Bronchial epithelial cell (primary cell): ENCODE measurements at regions not wholly inside any gene's neighbourhood (a gene's known extent, or its start where the extent isn't known, plus 50 kb on each side); places are given as distances from the start of the nearest gene placed in this dataset.

Source experiments
- DNase-seq: peaks from one replicate; pipeline ENCODE4 v3.0.0-alpha.2; 2010; ENCODE audit warnings: low read depth
- FAIRE-seq: peaks from 2 replicates; lab custom pipeline; 2011; peaks lifted over from hg19 to GRCh38; lab: Jason Lieb, UNC
- H3K27me3 ChIP-seq: 2 replicates; pipeline ENCODE4 v1.5.1; 2011; ENCODE audit warnings: low read length; ENCODE audit not compliant: control insufficient read depth, insufficient read depth
- H3K36me3 ChIP-seq: 2 replicates; pipeline ENCODE4 v1.5.1; 2011; ENCODE audit warnings: low read length; ENCODE audit not compliant: control insufficient read depth, insufficient read depth
- H3K4me3 ChIP-seq: 2 replicates; pipeline ENCODE4 v1.5.1; 2011; ENCODE audit warnings: mild to moderate bottlenecking, low read depth, low read length, control low read depth
- CTCF ChIP-seq: IDR thresholded peaks from 2 replicates; pipeline ENCODE4 v1.5.1; 2011; ENCODE audit warnings: mild to moderate bottlenecking, moderate library complexity, low read length, control low read depth, inconsistent platforms; ENCODE audit not compliant: insufficient read depth, severe bottlenecking

DNA sequence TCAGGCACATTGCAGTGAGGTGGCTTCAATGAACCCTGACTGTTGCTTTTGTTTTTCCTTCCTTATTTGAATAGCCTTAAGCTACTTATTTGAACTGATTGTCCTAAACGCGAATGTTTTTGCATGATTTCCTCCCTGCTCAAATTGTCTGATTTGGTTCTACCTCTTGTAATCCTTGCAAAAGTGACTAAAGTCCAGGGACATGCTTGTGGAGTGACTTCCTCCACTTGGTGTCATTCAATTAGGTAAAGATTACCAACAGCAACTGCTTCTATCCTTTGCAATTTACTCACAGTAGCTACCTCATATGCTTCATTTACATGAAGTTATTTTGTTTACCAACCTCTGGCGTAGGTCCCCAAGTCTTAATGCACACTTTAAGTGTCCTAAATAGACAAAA lies 295.9 kb upstream of the TMEM229A start:
- no peak for FAIRE-seq
- no peak for DNase-seq
- H3K36me3 ChIP-seq, result no peaks in the 10 kb centered on the region
- TF ChIP-seq CTCF, result no peak
- no peaks in the 10 kb centered on the region for H3K27me3 ChIP-seq
- no peak overlapping the region for H3K4me3 ChIP-seq

DNA sequence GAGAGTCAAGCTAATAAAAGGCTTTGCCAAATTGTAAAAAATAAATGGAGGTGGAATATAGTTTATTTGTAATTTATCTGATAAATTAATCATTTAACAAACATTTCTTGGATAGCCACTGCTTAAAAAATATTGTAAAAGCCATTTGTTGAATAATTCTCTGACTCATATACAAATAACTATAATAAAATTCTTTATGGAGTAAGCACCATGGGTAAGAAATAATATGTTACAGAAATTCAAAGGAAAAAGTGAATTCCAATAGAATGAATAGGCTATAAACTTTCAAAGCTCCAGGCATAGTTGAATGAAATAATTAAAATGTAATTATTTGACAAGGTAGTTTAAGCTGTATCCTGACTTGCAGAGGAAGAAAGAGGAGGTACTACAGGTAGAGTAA lies 291.4 kb upstream of the TMEM229A start:
- Histone ChIP-seq H3K27me3 (no peaks in the 10 kb centered on the region), H3K36me3 (no peaks in the 10 kb centered on the region), H3K4me3 (no peak overlapping the region)
- TF ChIP-seq CTCF, result no peak
- no peak for FAIRE-seq
- DNase-seq, result no peak

DNA sequence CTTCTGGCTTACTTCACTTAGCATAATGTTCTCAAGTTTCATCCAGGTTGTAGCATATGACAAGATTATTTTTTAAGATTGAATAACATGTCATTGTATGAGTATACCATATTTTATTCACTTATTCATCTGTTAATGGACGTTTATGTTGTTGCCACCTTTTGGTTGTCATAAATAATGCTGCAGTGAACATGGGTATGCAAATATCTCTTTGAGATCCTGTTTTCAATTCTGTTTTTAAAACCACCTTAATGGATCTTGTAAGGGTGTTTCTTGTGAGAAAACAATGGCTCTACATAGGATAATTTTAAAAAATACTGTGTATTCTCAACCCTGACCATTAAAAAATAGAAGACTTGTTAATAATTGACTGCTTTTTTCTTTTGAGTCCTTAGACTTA lies 290.7 kb upstream of the TMEM229A start:
- no peak overlapping the region for H3K4me3 ChIP-seq
- FAIRE-seq (no peak), DNase-seq (no peak)
- TF ChIP-seq CTCF, result no peak
- H3K27me3 ChIP-seq, result no peaks in the 10 kb centered on the region
- H3K36me3 ChIP-seq, result no peaks in the 10 kb centered on the region

- Histone ChIP-seq H3K27me3 (no peaks in the 10 kb centered on the region), H3K4me3 (no peak overlapping the region), H3K36me3 (no peaks in the 10 kb centered on the region)
- TF ChIP-seq CTCF, result no peak
- no peak for FAIRE-seq
- DNase-seq, result peak; percentile 50
Measured at GRCh38 chr7:124322561-124322960, 289.7 kb upstream of the TMEM229A start.

- no peak overlapping the region for H3K4me3 ChIP-seq
- no peaks in the 10 kb centered on the region for H3K36me3 ChIP-seq
- no peak for FAIRE-seq
- no peak for TF ChIP-seq CTCF
- no peak for DNase-seq
- H3K27me3 ChIP-seq, result no peaks in the 10 kb centered on the region
Measured at GRCh38 chr7:124318721-124319450, 286.0 kb upstream of the TMEM229A start.

DNA sequence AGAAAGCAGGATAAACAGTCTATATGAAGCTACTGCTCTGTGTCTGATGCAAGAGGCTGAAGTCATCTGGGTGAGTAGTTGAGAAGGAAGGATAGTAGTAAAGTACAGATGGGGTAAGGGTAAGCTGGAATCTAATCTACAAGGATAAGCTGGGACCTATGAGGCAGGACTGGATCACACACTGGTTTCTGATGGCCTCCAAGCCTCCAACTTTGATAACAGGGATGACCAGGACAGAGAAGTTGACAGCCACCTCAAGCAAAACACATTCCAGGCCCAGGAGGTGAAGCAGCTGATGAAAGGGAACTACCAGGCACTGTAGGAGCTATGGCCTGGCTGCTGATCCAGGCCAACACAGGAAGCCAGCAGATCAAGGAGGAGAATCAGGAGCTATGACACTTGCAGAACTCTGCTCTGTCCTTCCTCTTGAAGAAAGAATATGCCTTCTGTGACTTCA lies 278.1 kb upstream of the TMEM229A start:
- H3K36me3 ChIP-seq, result no peaks in the 10 kb centered on the region
- FAIRE-seq (no peak), DNase-seq (peak; percentile 23)
- no peak overlapping the region for H3K4me3 ChIP-seq
- no peaks in the 10 kb centered on the region for H3K27me3 ChIP-seq
- TF ChIP-seq CTCF, result no peak
